ENCODE measurements at regions not wholly inside any gene's neighbourhood (a gene's known extent, or its start where the extent isn't known, plus 50 kb on each side); places are given as distances from the start of the nearest gene placed in this dataset.

- TF ChIP-seq EZH2phosphoT487 (IDR thresholded peaks at IDR 0.05; ENCODE audit: low read depth, severe bottlenecking, unreplicated experiment) (no peak), CTCF (IDR thresholded peaks at IDR 0.05; ENCODE audit: poor library complexity) (no peak)
Measured at GRCh38 chr5:84863020-84863419, 478.3 kb upstream of the EDIL3 start.

Data from hepatocyte (in vitro differentiated cells).